AG04450 (cell line): ENCODE measurements at regions not wholly inside any gene's neighbourhood (a gene's known extent, or its start where the extent isn't known, plus 50 kb on each side); places are given as distances from the start of the nearest gene placed in this dataset.

ENCODE experiments used
- CTCF ChIA-PET: fragments of 300-600, 350-600 bp; formaldehyde crosslinking; extraction: SDS; loops from one replicate; lab custom pipeline; 2022; ENCODE audit warnings: antibody characterized with exemption, inconsistent platforms; lab: Charles Lee
- POLR2A ChIA-PET: fragments of 350-600 bp; formaldehyde crosslinking; extraction: SDS; loops from one replicate; lab custom pipeline; 2021; ENCODE audit warnings: antibody characterized with exemption, inconsistent platforms; lab: Yijun Ruan, JAX
- DNase-seq: peaks from one replicate; pipeline ENCODE4 v3.0.0-alpha.2; 2011; ENCODE audit warnings: low read depth, low spot score
- H3K27ac ChIP-seq: one replicate; pipeline ENCODE4 v1.5.1; 2012; ENCODE audit warnings: low read depth, low read length, control low read depth
- H3K27me3 ChIP-seq: one replicate; pipeline ENCODE4 v1.6.0; 2012; ENCODE audit warnings: low read length; ENCODE audit not compliant: control insufficient read depth, insufficient read depth
- H3K4me3 ChIP-seq: 2 replicates; pipeline ENCODE4 v1.5.1; 2011; ENCODE audit warnings: mild to moderate bottlenecking, low read depth, low read length, control low read depth
- H3K9me3 ChIP-seq: 2 replicates; pipeline ENCODE4 v1.5.1; 2012; ENCODE audit warnings: low read length; ENCODE audit not compliant: control insufficient read depth, insufficient read depth
- CTCF ChIP-seq: IDR thresholded peaks from 2 replicates; pipeline ENCODE4 v1.5.1; 2011; ENCODE audit warnings: low read depth, low read length, control low read depth, inconsistent platforms

GRCh38 chr9:96169901-96170300, 132.1 kb downstream of the HSD17B3 start:
- H3K4me3 ChIP-seq: no peak overlapping the region
- no peaks in the 10 kb centered on the region; the same call in 1 of the 2 replicates for H3K9me3 ChIP-seq
- no peak for DNase-seq
- H3K27ac ChIP-seq: no peak overlapping the region
- POLR2A ChIA-PET: no interaction called here
- no peak for TF ChIP-seq CTCF
- CTCF ChIA-PET: no interaction called here
- peaks cover 33% of the 10 kb centered on the region for H3K27me3 ChIP-seq

- DNase-seq: no peak
- H3K27ac ChIP-seq: no peak overlapping the region
- no peaks in the 10 kb centered on the region; the same call in 1 of the 2 replicates for H3K9me3 ChIP-seq
- CTCF ChIA-PET: no interaction called here
- H3K27me3 ChIP-seq: peaks cover 33% of the 10 kb centered on the region
- H3K4me3 ChIP-seq: no peak overlapping the region
- no peak for TF ChIP-seq CTCF
- POLR2A ChIA-PET: no interaction called here
Observed at GRCh38 chr9:96169484-96169883, 132.5 kb downstream of the HSD17B3 start.

- H3K27ac ChIP-seq: no peak overlapping the region
- TF ChIP-seq CTCF: no peak
- H3K9me3 ChIP-seq: no peaks in the 10 kb centered on the region; the same call in 1 of the 2 replicates
- no peak overlapping the region for H3K4me3 ChIP-seq
- POLR2A ChIA-PET: no interaction called here
- peaks cover 36% of the 10 kb centered on the region for H3K27me3 ChIP-seq
- no peak for DNase-seq
- CTCF ChIA-PET: no interaction called here
Observed at GRCh38 chr9:96168882-96169281, 133.1 kb downstream of the HSD17B3 start.

- Histone ChIP-seq H3K9me3 (no peaks in the 10 kb centered on the region; the same call in 1 of the 2 replicates), H3K27me3 (peaks cover 28% of the 10 kb centered on the region), H3K4me3 (no peak overlapping the region), H3K27ac (no peak overlapping the region)
- ChIA-PET POLR2A (no interaction called here), CTCF (no interaction called here)
- no peak for TF ChIP-seq CTCF
- DNase-seq: no peak
Observed at GRCh38 chr9:96167011-96167410, 135.0 kb downstream of the HSD17B3 start.

- Histone ChIP-seq H3K9me3 (no peaks in the 10 kb centered on the region; the same call in 1 of the 2 replicates), H3K4me3 (no peak overlapping the region), H3K27ac (no peak overlapping the region), H3K27me3 (peaks cover 32% of the 10 kb centered on the region)
- no peak for TF ChIP-seq CTCF
- DNase-seq: no peak
- POLR2A ChIA-PET: no interaction called here
- CTCF ChIA-PET: no interaction called here
Observed at GRCh38 chr9:96164268-96164683, 137.7 kb downstream of the HSD17B3 start.
